ENCODE measurements at regions not wholly inside any gene's neighbourhood (a gene's known extent, or its start where the extent isn't known, plus 50 kb on each side); places are given as distances from the start of the nearest gene placed in this dataset.

- no peak for FAIRE-seq
- WGBS (ENCODE audit: missing lambda C conversion rate) = 49% methylated on average over 4 of the region's 4 CpGs
- H3K4me2 ChIP-seq = no peak overlapping the region
- CTCF ChIA-PET = interaction anchor here (0.8 to 2.2 kb wide), 2 partner anchors 11 to 170 kb away, joined by 3 to 5 read pairs; no protein-coding TSS in a partner anchor
- no peaks in the 10 kb centered on the region for H3K4me1 ChIP-seq
- H3K9me3 ChIP-seq = no peaks in the 10 kb centered on the region
- H3K4me3 ChIP-seq = no peak overlapping the region
- POLR2A ChIA-PET = no interaction called here
- peak; percentile 74 to 86; a peak in 5 of 6 replicates for ATAC-seq
- no peak overlapping the region for H3K27ac ChIP-seq
- peak in 1 of 2 experiments; percentile 48 for DNase-seq (ENCODE audit: low read depth in 1 of 2, low spot score in 1 of 2)
- TF ChIP-seq KDM1A (IDR thresholded peaks at IDR 0.05; ENCODE audit: low read depth) (no peak), HDAC2 (IDR thresholded peaks at IDR 0.05) (no peak), CTCF (IDR thresholded peaks at IDR 0.05) (peak; percentile 50), NPAS2 (CRISPR knock-in tag; IDR thresholded peaks at IDR 0.05; ENCODE audit: borderline replicate concordance) (no peak), FOSL2 (IDR thresholded peaks at IDR 0.05) (no peak), FOSL2 (CRISPR knock-in tag; IDR thresholded peaks at IDR 0.05) (no peak), SMC3 (IDR thresholded peaks at IDR 0.05) (peak; percentile 39; the same call in 2 of the 3 replicates), RAD21 (conservative IDR thresholded peaks at IDR 0.05 in 1 of 2, IDR thresholded peaks at IDR 0.05 in 1 of 2) (peak; percentile 29 to 39; a peak in 4 of 5 replicates), EP300 (IDR thresholded peaks at IDR 0.05) (no peak), HOXB5 (CRISPR knock-in tag; IDR thresholded peaks at IDR 0.05) (peak; percentile 88), USF2 (IDR thresholded peaks at IDR 0.05) (no peak), FOSB (CRISPR knock-in tag; IDR thresholded peaks at IDR 0.05) (no peak)
These were observed 173.6 kb upstream of the NUDT6 start for GRCh38 chr4:123096038-123096437.

- H3K4me3 ChIP-seq = no peak overlapping the region
- no peaks in the 10 kb centered on the region for H3K9me3 ChIP-seq
- 59% methylated on average over 3 of the region's 3 CpGs for WGBS (ENCODE audit: missing lambda C conversion rate)
- TF ChIP-seq E2F6 (IDR thresholded peaks at IDR 0.05; ENCODE audit: borderline replicate concordance, low read depth) = no peak
- TF ChIP-seq HOXB5 (CRISPR knock-in tag; IDR thresholded peaks at IDR 0.05) = no peak
- TF ChIP-seq RAD21 (conservative IDR thresholded peaks at IDR 0.05 in 1 of 2, IDR thresholded peaks at IDR 0.05 in 1 of 2) = peak; percentile 66 to 77
- TF ChIP-seq CTCF (IDR thresholded peaks at IDR 0.05) = peak; percentile 62
- no peak for TF ChIP-seq ATOH8 (CRISPR knock-in tag; IDR thresholded peaks at IDR 0.05; ENCODE audit: low read depth)
- TF ChIP-seq SMC3 (IDR thresholded peaks at IDR 0.05) = peak; percentile 63
- no peaks in the 10 kb centered on the region for H3K4me1 ChIP-seq
- ChIA-PET POLR2A (interaction anchor here (0.6 kb wide), 1 partner anchor 393 kb away, joined by 4 read pairs; no protein-coding TSS in a partner anchor), CTCF (interaction anchor here (0.6 to 1.6 kb wide), 13 partner anchors 9 to 1003 kb away, joined by 3 to 5 read pairs (median 4); no protein-coding TSS in a partner anchor)
- no peak overlapping the region for H3K4me2 ChIP-seq
- H3K27ac ChIP-seq = no peak overlapping the region
- FAIRE-seq (no peak), DNase-seq (ENCODE audit: low read depth in 1 of 2, low spot score in 1 of 2) (peak; percentile 10 to 45), ATAC-seq (peak in 1 of 2 experiments; percentile 77; a peak in 4 of 6 replicates)
These were observed 180.6 kb upstream of the NUDT6 start for GRCh38 chr4:123102897-123103471.
